Fibroblast of lung (primary cell): ENCODE measurements at regions not wholly inside any gene's neighbourhood (a gene's known extent, or its start where the extent isn't known, plus 50 kb on each side); places are given as distances from the start of the nearest gene placed in this dataset.

Source experiments
- CTCF ChIP-seq, 2 donors: IDR thresholded peaks in 1 of 2; conservative IDR thresholded peaks in 1 of 2; 1 replicate in 1 of 2; 2 replicates in 1 of 2; pipeline ENCODE4 v1.5.1; 2011 to 2012; ENCODE audit warnings: low read length in 2 of 2, control low read depth in 1 of 2, inconsistent platforms in 1 of 2, low read depth in 1 of 2, mild to moderate bottlenecking in 1 of 2
- EZH2 ChIP-seq: IDR thresholded peaks from 2 replicates; pipeline ENCODE4 v1.5.1; 2012; ENCODE audit warnings: low read length, control low read depth, mild to moderate bottlenecking; ENCODE audit errors: missing control alignments

- no peak for TF ChIP-seq CTCF (conservative IDR thresholded peaks at IDR 0.05 in 1 of 2, IDR thresholded peaks at IDR 0.05 in 1 of 2; ENCODE audit: low read depth in 1 of 2, low read length in 2 of 2)
- TF ChIP-seq EZH2: no peak
Measured at GRCh38 chr6:125423047-125423446, 121.3 kb upstream of the HDDC2 start.
